ENCODE measurements at regions not wholly inside any gene's neighbourhood (a gene's known extent, or its start where the extent isn't known, plus 50 kb on each side); places are given as distances from the start of the nearest gene placed in this dataset.

GRCh38 chr16:50881331-50881830 lies 139.5 kb downstream of the CYLD start:
- no peak for TF ChIP-seq CTCF (IDR thresholded peaks at IDR 0.05)
- TF ChIP-seq POLR2A (IDR thresholded peaks at IDR 0.05) = no peak
